ENCODE measurements at regions not wholly inside any gene's neighbourhood (a gene's known extent, or its start where the extent isn't known, plus 50 kb on each side); places are given as distances from the start of the nearest gene placed in this dataset.

GRCh38 chr5:172586125-172587060 is 54.7 kb upstream of the NEURL1B start (continued):
- TF ChIP-seq SUZ12 (IDR thresholded peaks at IDR 0.05; ENCODE audit: low read length) (no peak), RXRA (IDR thresholded peaks at IDR 0.05; ENCODE audit: insufficient read depth, low read depth, low read length) (no peak), SIRT6 (IDR thresholded peaks at IDR 0.05; ENCODE audit: low read length) (no peak), CBX8 (IDR thresholded peaks at IDR 0.05; ENCODE audit: borderline replicate concordance, low read depth, low read length) (no peak), PHF8 (conservative IDR thresholded peaks at IDR 0.05; ENCODE audit: low read depth, low read length) (no peak), NANOG (IDR thresholded peaks at IDR 0.05; ENCODE audit: insufficient read depth, low read depth, low read length, poor library complexity, severe bottlenecking) (no peak), CHD1 (IDR thresholded peaks at IDR 0.05; ENCODE audit: low read depth, low read length) (no peak), TEAD4 (IDR thresholded peaks at IDR 0.05; ENCODE audit: low read depth, low read length) (peak; percentile 7; the same call in 1 of the 2 replicates), TBP (IDR thresholded peaks at IDR 0.05; ENCODE audit: low read depth, low read length) (peak; percentile 20; the same call in 1 of the 2 replicates), SRF (IDR thresholded peaks at IDR 0.05; ENCODE audit: low read depth, low read length) (no peak), CREB1 (IDR thresholded peaks at IDR 0.05) (no peak)

Measured in H1 (cell line).